ENCODE measurements at regions not wholly inside any gene's neighbourhood (a gene's known extent, or its start where the extent isn't known, plus 50 kb on each side); places are given as distances from the start of the nearest gene placed in this dataset.

GRCh38 chr1:213641312-213641711 lies 346.5 kb upstream of the PROX1 start:
- Histone ChIP-seq H3K36me3 (ENCODE audit: control insufficient read depth, low read length) (no peaks in the 10 kb centered on the region), H3K27me3 (ENCODE audit: control insufficient read depth, low read length) (no peaks in the 10 kb centered on the region; the same call in 1 of the 2 replicates), H3K4me3 (ENCODE audit: low read length) (no peak overlapping the region), H4K20me1 (ENCODE audit: control insufficient read depth, insufficient read depth, low read depth, low read length) (no peaks in the 10 kb centered on the region), H3F3A (ENCODE audit: control insufficient read depth, insufficient read depth) (no peaks in the 10 kb centered on the region), H3K4me2 (ENCODE audit: low read length) (no peak overlapping the region), H3K9me3 (ENCODE audit: control insufficient read depth, insufficient read depth, low read length) (no peaks in the 10 kb centered on the region), H3K79me2 (ENCODE audit: control insufficient read depth, low read length) (no peaks in the 10 kb centered on the region), H3K4me1 (ENCODE audit: control insufficient read depth, low read length) (no peaks in the 10 kb centered on the region), H3K9me2 (replicated peaks; ENCODE audit: control insufficient read depth, low read length) (no peaks in the 10 kb centered on the region), H3K27ac (ENCODE audit: low read depth, low read length) (no peak overlapping the region)
- TF ChIP-seq CTCF (IDR thresholded peaks at IDR 0.05; ENCODE audit: low read depth, low read length, poor library complexity, severe bottlenecking) = no peak
- no peak for TF ChIP-seq EZH2phosphoT487 (IDR thresholded peaks at IDR 0.05; ENCODE audit: borderline replicate concordance, low read length)

DNA sequence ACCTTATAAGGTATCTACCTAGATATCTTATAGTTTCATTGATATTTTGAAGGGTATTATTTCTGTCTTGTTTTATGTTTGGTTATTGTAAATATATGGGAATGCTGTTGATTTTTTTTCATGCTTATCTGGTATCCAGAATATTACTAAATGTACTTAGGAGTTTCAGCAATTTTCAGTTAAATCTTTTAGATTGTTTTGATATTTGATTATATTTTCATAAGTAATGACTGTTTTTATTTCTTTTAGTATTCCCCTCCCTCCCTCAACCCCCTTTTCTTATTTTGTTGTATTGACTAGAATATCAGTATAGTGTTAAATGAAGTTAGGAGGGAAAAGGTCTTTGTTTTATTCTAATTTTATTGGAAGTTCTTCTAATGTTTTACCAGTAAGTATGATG lies 344.4 kb upstream of the PROX1 start:
- Histone ChIP-seq H3K27ac (ENCODE audit: low read depth, low read length) (no peak overlapping the region), H3K9me2 (replicated peaks; ENCODE audit: control insufficient read depth, low read length) (no peaks in the 10 kb centered on the region), H3K4me3 (ENCODE audit: low read length) (no peak overlapping the region), H3K9me3 (ENCODE audit: control insufficient read depth, insufficient read depth, low read length) (no peaks in the 10 kb centered on the region), H3K36me3 (ENCODE audit: control insufficient read depth, low read length) (no peaks in the 10 kb centered on the region), H3K4me2 (ENCODE audit: low read length) (no peak overlapping the region), H3K79me2 (ENCODE audit: control insufficient read depth, low read length) (no peaks in the 10 kb centered on the region), H3K4me1 (ENCODE audit: control insufficient read depth, low read length) (no peaks in the 10 kb centered on the region), H3K27me3 (ENCODE audit: control insufficient read depth, low read length) (no peaks in the 10 kb centered on the region; the same call in 1 of the 2 replicates), H4K20me1 (ENCODE audit: control insufficient read depth, insufficient read depth, low read depth, low read length) (no peaks in the 10 kb centered on the region), H3F3A (ENCODE audit: control insufficient read depth, insufficient read depth) (no peaks in the 10 kb centered on the region)
- TF ChIP-seq EZH2phosphoT487 (IDR thresholded peaks at IDR 0.05; ENCODE audit: borderline replicate concordance, low read length) (no peak), CTCF (IDR thresholded peaks at IDR 0.05; ENCODE audit: low read depth, low read length, poor library complexity, severe bottlenecking) (no peak)

DNA sequence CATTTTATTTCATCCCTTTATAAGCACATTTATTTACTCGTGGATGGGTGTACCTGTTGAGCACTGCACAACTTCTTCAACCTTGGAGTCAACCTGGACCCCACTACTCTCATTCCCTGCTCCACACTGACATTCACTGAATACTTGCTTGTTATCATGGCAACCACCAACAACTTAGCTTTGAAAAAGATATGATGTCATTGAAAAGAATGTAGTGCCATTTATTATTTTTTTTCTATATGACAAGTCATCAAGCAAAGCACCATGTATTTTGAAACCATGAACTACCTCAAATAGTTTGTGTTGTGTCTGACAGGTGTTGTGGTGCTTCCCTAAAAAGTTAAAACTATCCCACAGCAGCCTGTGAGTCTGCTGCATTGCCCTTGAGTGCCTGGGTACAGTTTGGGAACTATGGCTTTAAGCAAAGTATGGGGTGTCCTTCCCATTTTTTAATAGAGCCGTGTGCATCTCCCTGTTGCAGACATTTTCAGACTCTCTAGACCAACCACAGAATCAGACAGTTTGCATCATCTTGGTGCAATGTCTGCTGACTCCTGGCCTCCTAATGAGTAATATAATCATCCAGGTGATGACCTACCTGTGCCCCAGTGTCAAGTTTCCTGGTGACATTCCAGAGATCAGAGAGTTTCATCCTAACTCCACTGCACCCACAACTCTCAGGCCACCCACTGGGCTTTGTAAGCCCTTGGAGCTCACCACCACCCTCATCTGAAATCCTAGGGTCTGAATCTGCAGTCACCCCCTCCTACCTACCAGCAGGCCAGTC lies 339.7 kb upstream of the PROX1 start:
- no peaks in the 10 kb centered on the region for H3K9me2 ChIP-seq (replicated peaks; ENCODE audit: control insufficient read depth, low read length)
- no peaks in the 10 kb centered on the region; the same call in 1 of the 2 replicates for H3K27me3 ChIP-seq (ENCODE audit: control insufficient read depth, low read length)
- H4K20me1 ChIP-seq (ENCODE audit: control insufficient read depth, insufficient read depth, low read depth, low read length) = no peaks in the 10 kb centered on the region
- no peak overlapping the region for H3K4me3 ChIP-seq (ENCODE audit: low read length)
- no peak overlapping the region for H3K4me2 ChIP-seq (ENCODE audit: low read length)
- H3K4me1 ChIP-seq (ENCODE audit: control insufficient read depth, low read length) = no peaks in the 10 kb centered on the region
- no peaks in the 10 kb centered on the region for H3F3A ChIP-seq (ENCODE audit: control insufficient read depth, insufficient read depth)
- no peak overlapping the region for H3K27ac ChIP-seq (ENCODE audit: low read depth, low read length)
- H3K36me3 ChIP-seq (ENCODE audit: control insufficient read depth, low read length) = no peaks in the 10 kb centered on the region
- H3K79me2 ChIP-seq (ENCODE audit: control insufficient read depth, low read length) = no peaks in the 10 kb centered on the region
- no peaks in the 10 kb centered on the region for H3K9me3 ChIP-seq (ENCODE audit: control insufficient read depth, insufficient read depth, low read length)
- TF ChIP-seq CTCF (IDR thresholded peaks at IDR 0.05; ENCODE audit: low read depth, low read length, poor library complexity, severe bottlenecking) = no peak
